Right lobe of liver (tissue), 6 donors: ENCODE measurements at regions not wholly inside any gene's neighbourhood (a gene's known extent, or its start where the extent isn't known, plus 50 kb on each side); places are given as distances from the start of the nearest gene placed in this dataset.
"Not testable (repeated sequence)": the region's sequence is repeated elsewhere in the genome, so short reads cannot be mapped to it uniquely, and the experiment has no call there.

Experiments used
- ATAC-seq, 4 donors: fragments of 200-7000 bp; cut with Tn5 transposase; one replicate each; pipeline ENCODE4 v1.9.1; 2020; ENCODE audit warnings: mild to moderate bottlenecking in 4 of 4, moderate library complexity in 4 of 4
- DNase-seq, 3 donors: peaks; one replicate each; pipeline ENCODE4 v3.0.0-alpha.2; 2020
- H3K27ac ChIP-seq, 3 donors: fragments of 200-600 bp; one replicate each; pipeline ENCODE4 v1.8.0; 2022
- H3K27me3 ChIP-seq, 2 donors: fragments of 200-600 bp; one replicate each; pipeline ENCODE4 v1.8.0; 2022
- H3K36me3 ChIP-seq, 4 donors: fragments of 200-600 bp; sonication (generic) in 1 of 4; one replicate each; pipeline versions ENCODE4 v1.5.1 to v1.8.0; 2017 to 2022; ENCODE audit warnings: control low read depth in 1 of 4
- H3K4me1 ChIP-seq, 4 donors: fragments of 200-600 bp; sonication (generic) in 1 of 4; one replicate each; pipeline versions ENCODE4 v1.5.1 to v1.8.0; 2017 to 2022; ENCODE audit warnings: control low read depth in 1 of 4
- H3K4me3 ChIP-seq, 3 donors: fragments of 200-600 bp; one replicate each; pipeline ENCODE4 v1.8.0; 2022
- H3K9me3 ChIP-seq, 4 donors: fragments of 200-600 bp; sonication (generic) in 1 of 4; one replicate each; pipeline versions ENCODE4 v1.5.1 to v1.8.0; 2017 to 2022; ENCODE audit warnings: control low read depth in 1 of 4
- POLR2A ChIP-seq: fragments of 450-650 bp; IDR thresholded peaks from one replicate; pipeline ENCODE4 v1.6.1; 2017; ENCODE audit warnings: antibody characterized with exemption, mild to moderate bottlenecking
- WGBS: methylation state at CpG from one replicate; pipeline ENCODE4 v1.1.6; 2018; ENCODE audit warnings: low coverage, low lambda C conversion rate; ENCODE audit not compliant: insufficient coverage; ENCODE audit errors: missing lambda C conversion rate; 5-methylcytosine and 5-hydroxymethylcytosine counted together
- intact Hi-C, 2 donors: fragments of 100-400 bp; cut with DNase I; formaldehyde crosslinking; loops; one replicate each; pipeline versions ENCODE4 v1.11.2 to v1.14.1; 2022
- TF ChIP-seq, protein P1 (sequence below), 4 donors: fragments of 200-600 bp in 3 of 4; fragments of 450-650 bp in 1 of 4; IDR thresholded peaks; one replicate each; pipeline versions ENCODE4 v1.5.1 to v1.8.0; 2016 to 2022; ENCODE audit warnings: antibody characterized with exemption in 4 of 4, mild to moderate bottlenecking in 2 of 4
- donor health status: DM: no; HTN: yes; CAD: no.
- donor health status: DM: no; HTN: no; CAD: no.
- donor health status: DM: no; HTN: no; CAD: no.
- donor health status: DM: no; HTN: yes; CAD: no.
- donor health status: DM: no; HTN: yes; CAD: no.

DNA sequence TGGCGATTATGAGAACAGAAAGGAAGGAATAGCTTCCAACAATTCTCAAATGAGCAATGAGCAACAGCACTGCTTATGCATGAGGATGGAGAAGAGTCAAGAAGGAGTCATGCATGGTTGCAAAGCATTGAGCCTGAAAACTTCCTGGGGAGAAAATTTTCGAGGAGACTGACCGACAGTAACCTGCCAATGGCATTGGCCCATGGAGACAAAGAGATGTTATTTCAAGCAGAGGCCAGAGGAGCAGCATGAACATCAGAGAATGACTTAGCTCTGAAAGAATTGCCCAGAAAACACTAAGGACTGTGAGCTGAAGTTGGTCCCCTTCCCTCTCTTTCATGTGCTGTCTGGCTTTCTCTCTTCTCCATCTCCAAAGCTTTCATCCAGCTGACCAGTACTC, 343.4 kb downstream of the ADAMTS20 start:
- Histone ChIP-seq H3K4me3 (no peak overlapping the region), H3K27ac (no peak overlapping the region), H3K36me3 (no peaks in the 10 kb centered on the region), H3K27me3 (no peaks in the 10 kb centered on the region), H3K9me3 (no peaks in the 10 kb centered on the region), H3K4me1 (no peaks in the 10 kb centered on the region)
- 69% methylated on average over 3 of the region's 3 CpGs for WGBS
- DNase-seq: no peak
- no peak for ATAC-seq
- TF ChIP-seq POLR2A: no peak
- TF ChIP-seq, protein P1, sequence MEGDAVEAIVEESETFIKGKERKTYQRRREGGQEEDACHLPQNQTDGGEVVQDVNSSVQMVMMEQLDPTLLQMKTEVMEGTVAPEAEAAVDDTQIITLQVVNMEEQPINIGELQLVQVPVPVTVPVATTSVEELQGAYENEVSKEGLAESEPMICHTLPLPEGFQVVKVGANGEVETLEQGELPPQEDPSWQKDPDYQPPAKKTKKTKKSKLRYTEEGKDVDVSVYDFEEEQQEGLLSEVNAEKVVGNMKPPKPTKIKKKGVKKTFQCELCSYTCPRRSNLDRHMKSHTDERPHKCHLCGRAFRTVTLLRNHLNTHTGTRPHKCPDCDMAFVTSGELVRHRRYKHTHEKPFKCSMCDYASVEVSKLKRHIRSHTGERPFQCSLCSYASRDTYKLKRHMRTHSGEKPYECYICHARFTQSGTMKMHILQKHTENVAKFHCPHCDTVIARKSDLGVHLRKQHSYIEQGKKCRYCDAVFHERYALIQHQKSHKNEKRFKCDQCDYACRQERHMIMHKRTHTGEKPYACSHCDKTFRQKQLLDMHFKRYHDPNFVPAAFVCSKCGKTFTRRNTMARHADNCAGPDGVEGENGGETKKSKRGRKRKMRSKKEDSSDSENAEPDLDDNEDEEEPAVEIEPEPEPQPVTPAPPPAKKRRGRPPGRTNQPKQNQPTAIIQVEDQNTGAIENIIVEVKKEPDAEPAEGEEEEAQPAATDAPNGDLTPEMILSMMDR (IDR thresholded peaks at IDR 0.05): no peak
- intact Hi-C loops: no loop called here

DNA sequence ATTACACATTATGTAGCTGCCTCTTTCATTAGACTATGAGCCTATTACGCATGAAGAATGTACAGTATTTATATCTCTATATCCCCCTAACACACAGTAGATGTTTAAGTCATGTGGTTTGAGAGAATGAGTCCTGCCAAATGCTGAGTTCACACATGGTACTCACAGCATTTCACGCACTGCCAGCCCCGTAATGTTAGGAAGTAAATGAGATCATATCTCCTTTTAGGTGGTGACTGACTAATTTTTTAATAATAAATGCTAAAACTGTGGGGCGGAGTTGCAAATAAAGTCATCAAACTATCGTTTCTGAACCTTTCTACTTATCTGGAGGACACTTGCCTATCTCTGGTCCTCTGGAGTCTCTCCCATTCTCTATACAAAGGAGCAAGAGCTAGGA, 343.8 kb downstream of the ADAMTS20 start:
- Histone ChIP-seq H3K27me3 (no peaks in the 10 kb centered on the region), H3K4me3 (no peak overlapping the region), H3K9me3 (no peaks in the 10 kb centered on the region), H3K27ac (no peak overlapping the region), H3K4me1 (no peaks in the 10 kb centered on the region), H3K36me3 (no peaks in the 10 kb centered on the region)
- ATAC-seq: no peak
- 53% methylated on average over 5 of the region's 5 CpGs for WGBS
- TF ChIP-seq POLR2A: no peak
- no peak for DNase-seq
- intact Hi-C loops: no loop called here

DNA sequence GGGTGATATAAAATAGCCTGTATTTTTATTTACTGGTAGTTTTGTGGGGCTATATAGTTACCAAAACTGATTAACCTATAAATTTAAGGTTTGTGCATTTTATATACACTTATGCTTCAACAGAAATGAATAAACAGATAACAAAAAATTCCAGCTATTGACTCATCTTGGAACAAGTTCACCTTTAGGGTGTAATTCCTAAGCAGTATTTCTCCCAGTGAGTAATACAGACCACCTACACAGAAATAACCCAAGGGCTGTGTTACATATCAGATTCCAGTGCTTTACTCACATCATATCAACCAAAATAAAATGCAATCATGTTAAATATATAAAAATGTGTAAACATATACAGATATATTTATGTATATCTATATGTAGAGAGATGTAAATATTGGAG, 345.6 kb downstream of the ADAMTS20 start:
- H3K4me1 ChIP-seq: no peaks in the 10 kb centered on the region
- intact Hi-C loops: no loop called here
- no peak for ATAC-seq

DNA sequence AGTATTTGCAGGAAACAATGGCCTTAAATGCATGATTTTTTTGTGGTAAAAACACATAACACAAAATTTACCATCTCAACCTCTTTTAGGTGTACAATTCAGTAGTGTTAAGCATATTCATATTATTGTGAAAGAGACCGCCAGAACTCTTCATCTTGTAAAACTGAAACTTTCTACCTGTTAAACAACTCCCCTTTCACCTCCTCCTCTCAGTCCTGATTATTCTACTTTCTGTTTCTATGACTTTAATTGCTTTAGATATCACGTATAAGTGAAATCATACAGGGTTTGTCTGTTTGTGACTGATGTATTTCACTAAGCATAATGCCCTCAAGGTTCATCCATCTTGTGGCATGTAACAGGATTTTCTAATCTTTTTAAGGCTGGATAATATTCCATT, 353.4 kb downstream of the ADAMTS20 start:
- H3K36me3 ChIP-seq: no peaks in the 10 kb centered on the region
- intact Hi-C loops: no loop called here
- ATAC-seq: no peak
- no peaks in the 10 kb centered on the region for H3K9me3 ChIP-seq
- H3K27ac ChIP-seq: no peak overlapping the region
- no peak overlapping the region for H3K4me3 ChIP-seq
- no peaks in the 10 kb centered on the region for H3K4me1 ChIP-seq
- 79% methylated on average over 2 of the region's 2 CpGs for WGBS
- TF ChIP-seq, protein P1 (IDR thresholded peaks at IDR 0.05): no peak
- no peak for DNase-seq
- H3K27me3 ChIP-seq: no peaks in the 10 kb centered on the region

More for the DNA sequence above, 345.6 kb downstream of the ADAMTS20 start:
- TF ChIP-seq, protein P1 (IDR thresholded peaks at IDR 0.05): no peak
- no peak for TF ChIP-seq POLR2A
- H3K9me3 ChIP-seq: no peaks in the 10 kb centered on the region
- no peaks in the 10 kb centered on the region for H3K27me3 ChIP-seq
- no peak overlapping the region for H3K4me3 ChIP-seq
- no peak for DNase-seq
- H3K36me3 ChIP-seq: no peaks in the 10 kb centered on the region
- no peak overlapping the region for H3K27ac ChIP-seq

DNA sequence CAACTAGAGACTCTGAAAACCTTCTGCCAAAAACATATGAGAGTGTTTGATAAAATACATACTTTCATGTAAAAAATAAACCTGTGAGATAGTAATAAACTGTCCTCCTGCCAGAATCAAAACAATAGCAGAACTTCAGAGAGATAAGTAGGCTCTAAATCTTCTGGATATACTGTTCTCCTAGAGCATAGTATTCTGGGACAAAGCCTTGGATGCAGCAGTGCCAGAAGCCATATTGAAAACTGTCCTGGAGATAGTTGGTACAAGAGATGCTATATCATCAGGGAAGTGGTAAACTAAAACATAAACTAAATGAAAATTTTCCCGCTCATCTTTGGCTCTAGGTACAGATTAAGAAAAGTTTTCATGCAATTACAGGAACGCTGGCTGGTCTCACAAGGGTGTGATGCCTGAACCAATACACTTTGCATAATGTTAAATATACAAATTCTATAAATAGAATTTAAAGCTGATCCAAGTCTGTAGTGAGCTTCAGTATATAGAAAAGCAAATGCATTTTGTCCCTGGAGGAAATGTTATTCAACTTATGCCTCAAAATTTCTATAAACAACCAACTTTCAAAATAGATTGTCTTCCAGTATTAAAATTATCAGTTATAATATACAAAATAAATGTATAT, 355.6 kb downstream of the ADAMTS20 start:
- no peak for TF ChIP-seq POLR2A
- TF ChIP-seq, protein P1 (IDR thresholded peaks at IDR 0.05): no peak
- Histone ChIP-seq H3K4me1 (no peaks in the 10 kb centered on the region), H3K9me3 (no peaks in the 10 kb centered on the region), H3K36me3 (no peaks in the 10 kb centered on the region), H3K4me3 (no peak overlapping the region), H3K27ac (no peak overlapping the region), H3K27me3 (no peaks in the 10 kb centered on the region)
- DNase-seq: no peak
- ATAC-seq: no peak
- 48% methylated on average over 2 of the region's 2 CpGs for WGBS
- intact Hi-C loops: no loop called here

DNA sequence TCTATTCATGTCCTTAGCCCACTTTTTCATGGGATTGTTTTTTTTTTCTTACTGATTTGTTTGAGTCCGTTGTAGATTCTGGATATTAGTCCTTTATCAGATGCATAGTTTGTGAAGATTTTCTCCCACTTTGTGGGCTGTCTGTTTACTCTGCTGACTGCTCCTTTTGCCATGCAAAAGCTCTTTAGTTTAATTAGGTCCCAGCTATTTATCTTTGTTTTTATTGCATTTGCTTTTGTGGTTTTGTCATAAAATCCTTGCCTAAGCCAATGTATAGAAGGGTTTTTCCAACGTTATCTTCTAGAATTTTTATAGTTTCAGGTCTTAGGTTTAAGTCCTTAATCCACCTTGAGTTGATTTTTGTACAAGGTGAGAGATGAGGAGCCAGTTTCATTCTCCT, 358.9 kb downstream of the ADAMTS20 start:
- H3K27me3 ChIP-seq, H3K36me3 ChIP-seq, intact Hi-C loops, H3K4me1 ChIP-seq, H3K4me3 ChIP-seq, H3K9me3 ChIP-seq, H3K27ac ChIP-seq, DNase-seq, ATAC-seq: not testable (repeated sequence)
- 43% methylated on average over 2 of the region's 2 CpGs for WGBS

DNA sequence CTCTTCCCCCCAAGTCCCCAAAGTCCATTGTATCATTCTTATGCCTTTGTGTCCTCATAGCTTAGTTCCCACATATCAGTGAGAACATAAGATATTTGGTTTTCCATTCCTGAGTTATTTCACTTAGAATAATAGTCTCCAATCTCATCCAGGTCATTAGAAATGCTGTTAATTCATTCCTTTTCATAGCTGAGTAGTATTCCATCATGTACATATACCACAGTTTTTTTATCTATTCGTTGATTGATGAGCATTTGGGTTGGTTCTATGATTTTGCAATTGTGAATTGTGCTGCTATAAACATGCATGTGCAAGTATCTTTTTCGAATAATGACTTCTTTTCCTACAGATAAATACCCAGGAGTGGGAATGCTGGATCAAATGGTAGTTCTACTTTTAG, 359.6 kb downstream of the ADAMTS20 start:
- intact Hi-C loops, ATAC-seq, DNase-seq, H3K4me1 ChIP-seq, H3K4me3 ChIP-seq, H3K27ac ChIP-seq, H3K36me3 ChIP-seq, H3K9me3 ChIP-seq, H3K27me3 ChIP-seq: not testable (repeated sequence)
- WGBS: 39% methylated on average over 2 of the region's 2 CpGs
